Left lung (tissue), 4 donors: ENCODE measurements at regions not wholly inside any gene's neighbourhood (a gene's known extent, or its start where the extent isn't known, plus 50 kb on each side); places are given as distances from the start of the nearest gene placed in this dataset.

Source experiments
- ATAC-seq: fragments of 200-7000 bp; cut with Tn5 transposase; one replicate; pipeline ENCODE4 v1.9.1; 2020; ENCODE audit warnings: moderate library complexity
- DNase-seq, 4 donors: peaks; one replicate each; pipeline ENCODE4 v3.0.0-alpha.2; 2013 to 2020
- H3K27ac ChIP-seq, 2 donors: fragments of 200-600 bp; sonication (generic) in 1 of 2; one replicate each; pipeline versions ENCODE4 v1.5.0 to v1.8.0; 2020 to 2021
- H3K27me3 ChIP-seq, 2 donors: fragments of 200-600 bp; sonication (generic) in 1 of 2; one replicate each; pipeline versions ENCODE4 v1.5.0 to v1.8.0; 2020 to 2021
- H3K36me3 ChIP-seq, 2 donors: fragments of 200-600 bp; sonication (generic) in 1 of 2; one replicate each; pipeline versions ENCODE4 v1.5.0 to v1.8.0; 2020 to 2021
- H3K4me1 ChIP-seq, 2 donors: fragments of 200-600 bp; one replicate each; pipeline ENCODE4 v1.8.0; 2021
- H3K4me3 ChIP-seq, 2 donors: fragments of 200-600 bp; sonication (generic) in 1 of 2; one replicate each; pipeline versions ENCODE4 v1.5.0 to v1.8.0; 2020 to 2021; ENCODE audit warnings: mild to moderate bottlenecking in 1 of 2
- H3K9me3 ChIP-seq, 2 donors: fragments of 200-600 bp; sonication (generic) in 1 of 2; one replicate each; pipeline versions ENCODE4 v1.5.0 to v1.8.0; 2020 to 2021
- intact Hi-C, 2 donors: fragments of 100-400 bp; cut with DNase I; formaldehyde crosslinking; loops; one replicate each; pipeline versions ENCODE4 v1.11.2 to v1.14.2; 2022
- TF ChIP-seq, protein P1 (sequence below), 2 donors: fragments of 200-600 bp; sonication (generic) in 1 of 2; IDR thresholded peaks; one replicate each; pipeline versions ENCODE4 v1.5.0 to v1.8.0; 2021; ENCODE audit warnings: antibody characterized with exemption in 2 of 2
- donor health status: DM: no; HTN: yes; CAD: no.
- donor health status: DM: no; HTN: no; CAD: no.

DNA sequence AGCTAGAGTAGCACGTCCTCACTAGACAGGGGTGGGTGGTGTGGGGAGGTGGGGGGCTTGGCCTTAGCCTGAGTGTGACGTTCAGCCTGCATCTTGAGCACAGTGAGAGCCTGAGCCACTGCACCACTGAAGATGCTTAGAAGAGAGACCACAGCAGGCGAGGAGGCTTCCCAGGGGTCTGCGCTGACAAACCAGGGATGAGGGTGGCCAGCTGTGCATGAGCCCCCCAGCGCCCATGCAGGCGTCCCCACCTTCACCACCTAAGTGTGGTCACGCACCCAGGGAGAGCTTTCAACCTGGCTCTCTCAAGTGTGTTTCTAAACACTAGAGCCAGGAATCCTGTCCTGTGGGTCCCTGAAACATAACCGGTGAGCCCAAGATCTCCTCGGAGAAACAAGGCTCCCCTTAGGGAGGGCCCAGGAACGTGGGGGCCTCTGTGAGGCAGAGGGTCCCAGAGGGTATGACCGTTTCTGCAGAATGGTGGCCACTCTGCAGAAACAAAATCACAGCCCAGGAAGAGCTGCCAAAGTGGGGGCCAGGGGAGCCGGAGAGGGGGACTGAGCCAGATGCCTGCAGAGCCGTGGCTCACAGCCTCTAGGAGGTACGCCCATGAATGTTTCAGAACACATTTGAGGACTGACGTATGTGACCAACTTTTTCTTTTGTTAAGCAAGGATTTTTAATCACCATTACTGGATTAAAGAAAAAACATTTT is 85.2 kb upstream of the INSIG1 start:
- Histone ChIP-seq H3K36me3 (no peaks in the 10 kb centered on the region), H3K4me3 (no peak overlapping the region), H3K27ac (no peak overlapping the region), H3K4me1 (no peaks in the 10 kb centered on the region), H3K9me3 (no peaks in the 10 kb centered on the region), H3K27me3 (peaks cover 0 to 51% of the 10 kb centered on the region in 2 donors)
- TF ChIP-seq, protein P1, sequence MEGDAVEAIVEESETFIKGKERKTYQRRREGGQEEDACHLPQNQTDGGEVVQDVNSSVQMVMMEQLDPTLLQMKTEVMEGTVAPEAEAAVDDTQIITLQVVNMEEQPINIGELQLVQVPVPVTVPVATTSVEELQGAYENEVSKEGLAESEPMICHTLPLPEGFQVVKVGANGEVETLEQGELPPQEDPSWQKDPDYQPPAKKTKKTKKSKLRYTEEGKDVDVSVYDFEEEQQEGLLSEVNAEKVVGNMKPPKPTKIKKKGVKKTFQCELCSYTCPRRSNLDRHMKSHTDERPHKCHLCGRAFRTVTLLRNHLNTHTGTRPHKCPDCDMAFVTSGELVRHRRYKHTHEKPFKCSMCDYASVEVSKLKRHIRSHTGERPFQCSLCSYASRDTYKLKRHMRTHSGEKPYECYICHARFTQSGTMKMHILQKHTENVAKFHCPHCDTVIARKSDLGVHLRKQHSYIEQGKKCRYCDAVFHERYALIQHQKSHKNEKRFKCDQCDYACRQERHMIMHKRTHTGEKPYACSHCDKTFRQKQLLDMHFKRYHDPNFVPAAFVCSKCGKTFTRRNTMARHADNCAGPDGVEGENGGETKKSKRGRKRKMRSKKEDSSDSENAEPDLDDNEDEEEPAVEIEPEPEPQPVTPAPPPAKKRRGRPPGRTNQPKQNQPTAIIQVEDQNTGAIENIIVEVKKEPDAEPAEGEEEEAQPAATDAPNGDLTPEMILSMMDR (IDR thresholded peaks at IDR 0.05) = no peak
- intact Hi-C loops = no loop called here
- ATAC-seq = no peak
- peak in 2 of 4 donors; percentile 14 to 47 for DNase-seq

DNA sequence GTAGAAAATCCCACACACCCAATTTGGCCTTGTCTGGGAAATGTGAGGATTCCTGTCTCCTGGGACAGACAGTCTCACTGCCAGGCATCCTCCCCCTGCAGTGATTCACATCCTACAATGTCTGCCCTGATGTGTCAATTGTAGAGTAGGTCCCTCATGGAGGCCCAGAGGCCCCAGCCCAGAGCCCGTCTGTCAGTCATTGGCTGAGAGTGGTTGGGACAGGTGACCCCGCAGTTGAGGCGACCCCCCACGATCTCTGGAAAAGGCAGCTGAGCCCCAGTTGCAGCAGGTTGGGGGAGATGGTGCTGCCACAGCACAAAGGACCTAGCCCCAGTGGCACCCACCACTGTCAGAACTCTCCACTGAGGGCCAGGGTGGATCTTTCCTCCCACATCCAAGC is 84.3 kb upstream of the INSIG1 start:
- TF ChIP-seq, protein P1 (IDR thresholded peaks at IDR 0.05) = no peak
- peak in 2 of 4 donors; percentile 30 to 50 for DNase-seq
- no peaks in the 10 kb centered on the region for H3K36me3 ChIP-seq

GRCh38 chr7:155213955-155214740 is 83.5 kb upstream of the INSIG1 start:
- intact Hi-C loops = no loop called here
- peak in 2 of 4 donors; percentile 33 to 79 for DNase-seq
- H3K27me3 ChIP-seq = peaks cover 0 to 62% of the 10 kb centered on the region in 2 donors

More for the DNA sequence above, 84.3 kb upstream of the INSIG1 start:
- ATAC-seq = peak; percentile 9
- Histone ChIP-seq H3K27me3 (peaks cover 0 to 55% of the 10 kb centered on the region in 2 donors), H3K9me3 (no peaks in the 10 kb centered on the region), H3K27ac (no peak overlapping the region), H3K4me3 (no peak overlapping the region), H3K4me1 (no peaks in the 10 kb centered on the region)
- intact Hi-C loops = no loop called here

DNA sequence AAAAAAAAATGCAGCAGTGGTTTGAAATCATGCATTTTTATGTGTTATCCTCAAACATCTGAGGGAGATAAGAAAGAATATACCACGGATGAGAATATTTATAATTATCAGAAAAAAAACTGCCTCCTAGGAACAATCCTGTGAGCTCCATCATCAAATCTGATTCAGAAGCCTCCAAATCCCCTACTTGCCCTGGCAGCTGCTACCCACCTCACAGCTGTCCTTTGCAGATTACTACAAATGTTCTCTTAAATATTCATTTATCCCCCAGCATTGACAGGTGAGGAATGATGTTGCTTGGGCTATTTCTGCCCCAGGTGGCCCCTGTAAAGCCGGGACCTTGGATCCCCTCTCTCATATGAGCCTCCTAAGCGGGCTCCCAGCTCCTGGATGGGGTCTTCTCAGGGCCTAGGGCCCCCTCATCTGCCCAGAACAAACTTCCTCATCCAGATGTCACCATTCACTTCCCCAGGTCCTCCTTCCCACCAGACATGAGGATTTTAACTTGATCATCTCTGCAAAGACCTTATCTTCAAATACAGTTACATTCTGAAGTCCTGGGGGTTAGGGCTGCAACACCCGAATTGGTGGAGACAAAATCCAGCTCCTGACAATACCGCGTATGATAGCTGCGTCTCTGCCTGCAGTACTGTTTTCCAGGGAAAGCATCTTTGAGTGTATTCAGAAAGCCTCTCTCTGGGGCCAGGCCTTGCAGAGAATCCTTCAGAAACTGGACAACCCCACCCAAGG is 81.9 kb upstream of the INSIG1 start:
- Histone ChIP-seq H3K4me3 (no peak overlapping the region), H3K27me3 (peaks cover 0 to 58% of the 10 kb centered on the region in 2 donors)
- intact Hi-C loops = no loop called here

More at GRCh38 chr7:155213955-155214740, 83.5 kb upstream of the INSIG1 start:
- peak; percentile 83 for ATAC-seq
- Histone ChIP-seq H3K36me3 (no peaks in the 10 kb centered on the region), H3K9me3 (no peaks in the 10 kb centered on the region), H3K4me3 (peak overlapping the region; percentile 21), H3K4me1 (no peaks in the 10 kb centered on the region), H3K27ac (no peak overlapping the region)
- TF ChIP-seq, protein P1 (IDR thresholded peaks at IDR 0.05) = no peak

More for the DNA sequence above, 81.9 kb upstream of the INSIG1 start:
- Histone ChIP-seq H3K4me1 (no peaks in the 10 kb centered on the region), H3K27ac (no peak overlapping the region), H3K36me3 (no peaks in the 10 kb centered on the region), H3K9me3 (no peaks in the 10 kb centered on the region)
- ATAC-seq (no peak), DNase-seq (peak in 1 of 4 donors; percentile 13)
- TF ChIP-seq, protein P1 (IDR thresholded peaks at IDR 0.05) = no peak
